WTC11 (cell line): ENCODE measurements at regions not wholly inside any gene's neighbourhood (a gene's known extent, or its start where the extent isn't known, plus 50 kb on each side); places are given as distances from the start of the nearest gene placed in this dataset.

Source experiments
- ATAC-seq: fragments of 200-7000 bp; cut with Tn5 transposase; 2 replicates; pipeline ENCODE4 v1.10.0; 2021; ENCODE audit warnings: mild to moderate bottlenecking, moderate library complexity
- CTCF ChIA-PET: fragments of 300-600 bp; sonication (Branson Sonifier 250); formaldehyde crosslinking; loops from one replicate; lab custom pipeline; 2021; ENCODE audit warnings: antibody characterized with exemption; lab: Charles Lee
- POLR2A ChIA-PET: fragments of 350-600 bp; sonication (Branson Sonifier 250); formaldehyde crosslinking; loops from one replicate; lab custom pipeline; 2021; ENCODE audit warnings: antibody characterized with exemption; lab: Charles Lee
- DNase-seq: peaks from one replicate; pipeline ENCODE4 v3.0.0; 2021; ENCODE audit warnings: low spot score
- H3K27ac Mint-ChIP-seq: 2 replicates; pipeline ENCODE4 v1.8.0; 2021; ENCODE audit warnings: mixed read lengths
- H3K27me3 Mint-ChIP-seq: 2 replicates; pipeline ENCODE4 v1.8.0; 2021; ENCODE audit warnings: low read depth, mild to moderate bottlenecking, moderate library complexity, mixed read lengths
- H3K36me3 Mint-ChIP-seq: 2 replicates; pipeline ENCODE4 v1.8.0; 2021; ENCODE audit warnings: mixed read lengths
- H3K4me1 Mint-ChIP-seq: 2 replicates; pipeline ENCODE4 v1.8.0; 2022; ENCODE audit warnings: mixed read lengths
- H3K4me3 Mint-ChIP-seq: 2 replicates; pipeline ENCODE4 v1.8.0; 2021; ENCODE audit warnings: mild to moderate bottlenecking, moderate library complexity, mixed read lengths
- H3K9me3 Mint-ChIP-seq: 2 replicates; pipeline ENCODE4 v1.8.0; 2021; ENCODE audit warnings: mixed read lengths
- ELF4 ChIP-seq: sonication (generic); formaldehyde crosslinking; IDR thresholded peaks from 2 replicates; pipeline ENCODE4 v1.8.1; 2022; ENCODE audit warnings: low read depth, mild to moderate bottlenecking, moderate library complexity, missing genetic modification reagents
- EMX1 ChIP-seq: fragments of 250-450 bp; sonication (Bioruptor Pico); IDR thresholded peaks from 2 replicates; pipeline ENCODE4 v1.8.0; 2021; ENCODE audit warnings: mild to moderate bottlenecking
- MYBL2 ChIP-seq: sonication (generic); formaldehyde crosslinking; IDR thresholded peaks from 2 replicates; pipeline ENCODE4 v1.8.1; 2023; ENCODE audit warnings: mild to moderate bottlenecking, moderate library complexity, missing genetic modification reagents
- TEAD1 ChIP-seq: sonication (generic); formaldehyde crosslinking; IDR thresholded peaks from 2 replicates; pipeline ENCODE4 v1.8.0; 2022; ENCODE audit warnings: mild to moderate bottlenecking, missing genetic modification reagents
- ZBTB21 ChIP-seq: sonication (generic); formaldehyde crosslinking; IDR thresholded peaks from 2 replicates; pipeline ENCODE4 v1.8.1; 2023; ENCODE audit warnings: mild to moderate bottlenecking, missing genetic modification reagents, borderline replicate concordance
- ZNF138 ChIP-seq: sonication (generic); formaldehyde crosslinking; conservative IDR thresholded peaks from 2 replicates; pipeline ENCODE4 v1.8.1; 2022; ENCODE audit warnings: mild to moderate bottlenecking, moderate library complexity, missing genetic modification reagents
- ZNF317 ChIP-seq: sonication (generic); formaldehyde crosslinking; IDR thresholded peaks from 2 replicates; pipeline ENCODE4 v1.8.1; 2023; ENCODE audit warnings: low read depth, mild to moderate bottlenecking, moderate library complexity, missing genetic modification reagents, borderline replicate concordance
- TF ChIP-seq, protein P1 (sequence below): sonication (generic); formaldehyde crosslinking; conservative IDR thresholded peaks from 2 replicates; pipeline ENCODE4 v1.8.1; 2023; ENCODE audit warnings: mild to moderate bottlenecking, low read depth, missing genetic modification reagents, moderate library complexity
- TF ChIP-seq, protein P2 (sequence below): sonication (generic); formaldehyde crosslinking; IDR thresholded peaks from 2 replicates; pipeline ENCODE4 v1.8.0; 2022; ENCODE audit warnings: mild to moderate bottlenecking, missing genetic modification reagents
- TF ChIP-seq, protein P3 (sequence below): fragments of 250-450 bp; sonication (Bioruptor Pico); IDR thresholded peaks from 2 replicates; pipeline ENCODE4 v1.9.0; 2021; ENCODE audit warnings: mild to moderate bottlenecking, borderline replicate concordance
- TF ChIP-seq, protein P4 (sequence below): sonication (generic); formaldehyde crosslinking; IDR thresholded peaks from 2 replicates; pipeline ENCODE4 v1.8.0; 2022; ENCODE audit warnings: mild to moderate bottlenecking, missing genetic modification reagents
- TF ChIP-seq, protein P5 (sequence below): fragments of 200-600 bp; IDR thresholded peaks from 2 replicates; pipeline ENCODE4 v1.8.0; 2022; ENCODE audit warnings: antibody characterized with exemption
- TF ChIP-seq, protein P6 (sequence below): sonication (generic); formaldehyde crosslinking; IDR thresholded peaks from 2 replicates; pipeline ENCODE4 v1.8.1; 2023; ENCODE audit warnings: mild to moderate bottlenecking, missing genetic modification reagents, moderate library complexity

DNA sequence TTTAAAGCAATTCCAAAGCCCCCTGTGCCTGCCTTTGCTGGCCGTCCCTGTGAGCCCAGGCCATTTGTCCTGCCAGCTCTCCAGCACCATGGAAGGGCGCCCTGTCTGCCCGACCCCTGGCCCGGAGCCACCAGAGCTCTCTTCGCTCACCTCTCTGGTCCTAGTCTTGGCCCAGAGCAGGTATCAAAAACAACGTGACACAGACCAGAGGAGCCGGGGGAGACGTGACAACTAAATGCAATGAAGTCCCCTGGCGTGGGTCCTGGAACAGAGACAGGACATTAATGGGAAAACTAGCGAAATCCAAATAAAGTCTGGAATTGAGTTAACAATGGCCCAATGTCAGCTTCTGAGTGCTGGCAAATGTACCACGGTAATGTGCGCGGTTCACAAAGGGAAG, 83.2 kb upstream of the DIO3 start (continued):
- TF ChIP-seq, protein P1, sequence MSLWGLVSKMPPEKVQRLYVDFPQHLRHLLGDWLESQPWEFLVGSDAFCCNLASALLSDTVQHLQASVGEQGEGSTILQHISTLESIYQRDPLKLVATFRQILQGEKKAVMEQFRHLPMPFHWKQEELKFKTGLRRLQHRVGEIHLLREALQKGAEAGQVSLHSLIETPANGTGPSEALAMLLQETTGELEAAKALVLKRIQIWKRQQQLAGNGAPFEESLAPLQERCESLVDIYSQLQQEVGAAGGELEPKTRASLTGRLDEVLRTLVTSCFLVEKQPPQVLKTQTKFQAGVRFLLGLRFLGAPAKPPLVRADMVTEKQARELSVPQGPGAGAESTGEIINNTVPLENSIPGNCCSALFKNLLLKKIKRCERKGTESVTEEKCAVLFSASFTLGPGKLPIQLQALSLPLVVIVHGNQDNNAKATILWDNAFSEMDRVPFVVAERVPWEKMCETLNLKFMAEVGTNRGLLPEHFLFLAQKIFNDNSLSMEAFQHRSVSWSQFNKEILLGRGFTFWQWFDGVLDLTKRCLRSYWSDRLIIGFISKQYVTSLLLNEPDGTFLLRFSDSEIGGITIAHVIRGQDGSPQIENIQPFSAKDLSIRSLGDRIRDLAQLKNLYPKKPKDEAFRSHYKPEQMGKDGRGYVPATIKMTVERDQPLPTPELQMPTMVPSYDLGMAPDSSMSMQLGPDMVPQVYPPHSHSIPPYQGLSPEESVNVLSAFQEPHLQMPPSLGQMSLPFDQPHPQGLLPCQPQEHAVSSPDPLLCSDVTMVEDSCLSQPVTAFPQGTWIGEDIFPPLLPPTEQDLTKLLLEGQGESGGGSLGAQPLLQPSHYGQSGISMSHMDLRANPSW (CRISPR knock-in tag) = no peak
- no peak for TF ChIP-seq ZBTB21 (CRISPR knock-in tag)
- TF ChIP-seq, protein P2, sequence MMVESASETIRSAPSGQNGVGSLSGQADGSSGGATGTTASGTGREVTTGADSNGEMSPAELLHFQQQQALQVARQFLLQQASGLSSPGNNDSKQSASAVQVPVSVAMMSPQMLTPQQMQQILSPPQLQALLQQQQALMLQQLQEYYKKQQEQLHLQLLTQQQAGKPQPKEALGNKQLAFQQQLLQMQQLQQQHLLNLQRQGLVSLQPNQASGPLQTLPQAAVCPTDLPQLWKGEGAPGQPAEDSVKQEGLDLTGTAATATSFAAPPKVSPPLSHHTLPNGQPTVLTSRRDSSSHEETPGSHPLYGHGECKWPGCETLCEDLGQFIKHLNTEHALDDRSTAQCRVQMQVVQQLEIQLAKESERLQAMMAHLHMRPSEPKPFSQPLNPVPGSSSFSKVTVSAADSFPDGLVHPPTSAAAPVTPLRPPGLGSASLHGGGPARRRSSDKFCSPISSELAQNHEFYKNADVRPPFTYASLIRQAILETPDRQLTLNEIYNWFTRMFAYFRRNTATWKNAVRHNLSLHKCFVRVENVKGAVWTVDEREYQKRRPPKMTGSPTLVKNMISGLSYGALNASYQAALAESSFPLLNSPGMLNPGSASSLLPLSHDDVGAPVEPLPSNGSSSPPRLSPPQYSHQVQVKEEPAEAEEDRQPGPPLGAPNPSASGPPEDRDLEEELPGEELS (CRISPR knock-in tag) = no peak
- TF ChIP-seq, all 79 proteins: peak for 0

DNA sequence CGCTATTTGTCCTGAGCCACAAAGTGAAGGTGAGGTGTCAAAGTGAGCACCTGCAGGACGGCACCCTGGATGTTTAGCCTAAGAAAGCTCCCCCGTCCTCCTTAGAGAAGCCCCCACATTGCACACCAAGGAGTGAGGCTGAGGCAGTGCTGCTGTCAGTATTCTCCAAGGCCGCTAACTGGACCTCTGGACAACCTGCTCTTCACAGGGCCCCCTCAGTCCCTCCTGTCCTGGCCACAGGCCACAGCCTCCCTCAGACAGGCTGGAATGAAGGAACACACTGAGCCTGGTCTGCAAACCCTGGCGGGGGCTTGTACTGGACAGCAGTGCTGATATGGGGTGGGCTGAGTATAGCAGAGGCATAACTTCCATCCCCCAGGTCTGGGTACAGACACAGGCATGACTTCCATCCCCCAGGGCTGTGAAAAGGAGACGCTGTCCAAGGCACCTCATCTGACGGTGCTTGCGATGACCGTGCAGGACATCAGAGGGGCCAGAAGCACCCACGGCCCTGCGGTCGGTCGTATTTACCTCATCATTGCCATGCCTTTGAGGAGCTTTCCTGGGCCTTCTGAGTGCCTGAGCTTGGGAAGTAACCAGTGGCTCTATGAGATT, 82.4 kb upstream of the DIO3 start:
- peaks cover 18% of the 10 kb centered on the region for H3K4me1 Mint-ChIP-seq
- TF ChIP-seq ELF4 (CRISPR knock-in tag) (no peak), EMX1 (CRISPR knock-in tag) (no peak), ZNF317 (CRISPR knock-in tag) (no peak), ZNF138 (no peak), MYBL2 (CRISPR knock-in tag) (no peak)
- TF ChIP-seq, protein P3, sequence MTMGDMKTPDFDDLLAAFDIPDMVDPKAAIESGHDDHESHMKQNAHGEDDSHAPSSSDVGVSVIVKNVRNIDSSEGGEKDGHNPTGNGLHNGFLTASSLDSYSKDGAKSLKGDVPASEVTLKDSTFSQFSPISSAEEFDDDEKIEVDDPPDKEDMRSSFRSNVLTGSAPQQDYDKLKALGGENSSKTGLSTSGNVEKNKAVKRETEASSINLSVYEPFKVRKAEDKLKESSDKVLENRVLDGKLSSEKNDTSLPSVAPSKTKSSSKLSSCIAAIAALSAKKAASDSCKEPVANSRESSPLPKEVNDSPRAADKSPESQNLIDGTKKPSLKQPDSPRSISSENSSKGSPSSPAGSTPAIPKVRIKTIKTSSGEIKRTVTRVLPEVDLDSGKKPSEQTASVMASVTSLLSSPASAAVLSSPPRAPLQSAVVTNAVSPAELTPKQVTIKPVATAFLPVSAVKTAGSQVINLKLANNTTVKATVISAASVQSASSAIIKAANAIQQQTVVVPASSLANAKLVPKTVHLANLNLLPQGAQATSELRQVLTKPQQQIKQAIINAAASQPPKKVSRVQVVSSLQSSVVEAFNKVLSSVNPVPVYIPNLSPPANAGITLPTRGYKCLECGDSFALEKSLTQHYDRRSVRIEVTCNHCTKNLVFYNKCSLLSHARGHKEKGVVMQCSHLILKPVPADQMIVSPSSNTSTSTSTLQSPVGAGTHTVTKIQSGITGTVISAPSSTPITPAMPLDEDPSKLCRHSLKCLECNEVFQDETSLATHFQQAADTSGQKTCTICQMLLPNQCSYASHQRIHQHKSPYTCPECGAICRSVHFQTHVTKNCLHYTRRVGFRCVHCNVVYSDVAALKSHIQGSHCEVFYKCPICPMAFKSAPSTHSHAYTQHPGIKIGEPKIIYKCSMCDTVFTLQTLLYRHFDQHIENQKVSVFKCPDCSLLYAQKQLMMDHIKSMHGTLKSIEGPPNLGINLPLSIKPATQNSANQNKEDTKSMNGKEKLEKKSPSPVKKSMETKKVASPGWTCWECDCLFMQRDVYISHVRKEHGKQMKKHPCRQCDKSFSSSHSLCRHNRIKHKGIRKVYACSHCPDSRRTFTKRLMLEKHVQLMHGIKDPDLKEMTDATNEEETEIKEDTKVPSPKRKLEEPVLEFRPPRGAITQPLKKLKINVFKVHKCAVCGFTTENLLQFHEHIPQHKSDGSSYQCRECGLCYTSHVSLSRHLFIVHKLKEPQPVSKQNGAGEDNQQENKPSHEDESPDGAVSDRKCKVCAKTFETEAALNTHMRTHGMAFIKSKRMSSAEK (CRISPR knock-in tag) = no peak
- H3K27me3 Mint-ChIP-seq = peaks cover 2% of the 10 kb centered on the region; the same call in 1 of the 2 replicates
- DNase-seq (no peak), ATAC-seq (no peak)
- H3K4me3 Mint-ChIP-seq = no peak overlapping the region
- H3K36me3 Mint-ChIP-seq = peaks cover 7% of the 10 kb centered on the region; the same call in 1 of the 2 replicates
- peaks cover 22% of the 10 kb centered on the region for H3K9me3 Mint-ChIP-seq
- no peak overlapping the region for H3K27ac Mint-ChIP-seq
- CTCF ChIA-PET = interaction anchor here (1.1 kb wide), 1 partner anchor 25 kb away, joined by 3 read pairs; no protein-coding TSS in a partner anchor
- POLR2A ChIA-PET = no interaction called here

DNA sequence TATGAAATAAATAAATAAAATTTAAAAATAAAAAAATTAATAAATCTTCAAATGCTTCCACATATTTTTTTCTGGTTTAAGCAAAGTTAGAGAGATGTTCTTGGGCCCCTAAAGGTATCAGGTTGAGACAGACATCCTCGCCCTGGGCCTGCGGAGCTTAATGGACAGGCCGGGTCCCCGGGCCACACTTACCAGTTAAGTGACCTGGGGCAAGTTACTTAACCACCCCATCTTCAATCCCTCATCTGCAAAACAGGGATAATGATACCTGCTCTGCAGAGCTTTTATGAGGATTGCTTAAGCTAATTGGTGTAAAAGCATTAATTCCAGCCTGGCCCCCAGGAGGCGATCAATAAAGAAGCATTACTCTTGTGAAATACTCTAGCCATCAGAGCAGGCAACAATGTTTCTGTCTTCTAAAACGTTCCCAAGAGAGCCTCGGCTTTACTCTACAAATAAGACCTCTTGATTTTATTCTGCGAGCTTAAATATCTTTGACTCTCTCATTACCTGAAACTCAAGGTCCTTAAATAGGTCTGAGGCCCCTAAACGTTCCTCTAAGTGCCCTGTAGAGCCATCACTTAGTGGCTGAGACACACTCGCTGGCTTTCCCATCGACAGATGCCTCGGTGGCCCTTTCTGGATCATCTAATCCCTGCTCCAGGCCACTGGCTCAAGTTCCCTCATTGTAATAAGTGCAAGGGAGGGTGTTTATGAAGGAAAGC, 81.1 kb upstream of the DIO3 start:
- no peak for DNase-seq
- Mint-ChIP-seq H3K9me3 (peaks cover 33% of the 10 kb centered on the region), H3K27me3 (peaks cover 5% of the 10 kb centered on the region; the same call in 1 of the 2 replicates), H3K36me3 (peaks cover 12% of the 10 kb centered on the region; the same call in 1 of the 2 replicates), H3K4me1 (peaks cover 18% of the 10 kb centered on the region), H3K4me3 (no peak overlapping the region), H3K27ac (no peak overlapping the region)
- ChIA-PET CTCF (interaction anchor here (0.5 to 1.4 kb wide), 5 partner anchors 24 to 187 kb away, joined by 3 read pairs; no protein-coding TSS in a partner anchor), POLR2A (no interaction called here)
- ATAC-seq = no peak
- TF ChIP-seq, protein P4, sequence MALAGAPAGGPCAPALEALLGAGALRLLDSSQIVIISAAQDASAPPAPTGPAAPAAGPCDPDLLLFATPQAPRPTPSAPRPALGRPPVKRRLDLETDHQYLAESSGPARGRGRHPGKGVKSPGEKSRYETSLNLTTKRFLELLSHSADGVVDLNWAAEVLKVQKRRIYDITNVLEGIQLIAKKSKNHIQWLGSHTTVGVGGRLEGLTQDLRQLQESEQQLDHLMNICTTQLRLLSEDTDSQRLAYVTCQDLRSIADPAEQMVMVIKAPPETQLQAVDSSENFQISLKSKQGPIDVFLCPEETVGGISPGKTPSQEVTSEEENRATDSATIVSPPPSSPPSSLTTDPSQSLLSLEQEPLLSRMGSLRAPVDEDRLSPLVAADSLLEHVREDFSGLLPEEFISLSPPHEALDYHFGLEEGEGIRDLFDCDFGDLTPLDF (CRISPR knock-in tag) = no peak
- TF ChIP-seq, protein P5, sequence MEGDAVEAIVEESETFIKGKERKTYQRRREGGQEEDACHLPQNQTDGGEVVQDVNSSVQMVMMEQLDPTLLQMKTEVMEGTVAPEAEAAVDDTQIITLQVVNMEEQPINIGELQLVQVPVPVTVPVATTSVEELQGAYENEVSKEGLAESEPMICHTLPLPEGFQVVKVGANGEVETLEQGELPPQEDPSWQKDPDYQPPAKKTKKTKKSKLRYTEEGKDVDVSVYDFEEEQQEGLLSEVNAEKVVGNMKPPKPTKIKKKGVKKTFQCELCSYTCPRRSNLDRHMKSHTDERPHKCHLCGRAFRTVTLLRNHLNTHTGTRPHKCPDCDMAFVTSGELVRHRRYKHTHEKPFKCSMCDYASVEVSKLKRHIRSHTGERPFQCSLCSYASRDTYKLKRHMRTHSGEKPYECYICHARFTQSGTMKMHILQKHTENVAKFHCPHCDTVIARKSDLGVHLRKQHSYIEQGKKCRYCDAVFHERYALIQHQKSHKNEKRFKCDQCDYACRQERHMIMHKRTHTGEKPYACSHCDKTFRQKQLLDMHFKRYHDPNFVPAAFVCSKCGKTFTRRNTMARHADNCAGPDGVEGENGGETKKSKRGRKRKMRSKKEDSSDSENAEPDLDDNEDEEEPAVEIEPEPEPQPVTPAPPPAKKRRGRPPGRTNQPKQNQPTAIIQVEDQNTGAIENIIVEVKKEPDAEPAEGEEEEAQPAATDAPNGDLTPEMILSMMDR = no peak
- TF ChIP-seq, protein P6, sequence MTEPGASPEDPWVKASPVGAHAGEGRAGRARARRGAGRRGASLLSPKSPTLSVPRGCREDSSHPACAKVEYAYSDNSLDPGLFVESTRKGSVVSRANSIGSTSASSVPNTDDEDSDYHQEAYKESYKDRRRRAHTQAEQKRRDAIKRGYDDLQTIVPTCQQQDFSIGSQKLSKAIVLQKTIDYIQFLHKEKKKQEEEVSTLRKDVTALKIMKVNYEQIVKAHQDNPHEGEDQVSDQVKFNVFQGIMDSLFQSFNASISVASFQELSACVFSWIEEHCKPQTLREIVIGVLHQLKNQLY = no peak
- TF ChIP-seq TEAD1 (CRISPR knock-in tag) = no peak
